ENCODE measurements at regions not wholly inside any gene's neighbourhood (a gene's known extent, or its start where the extent isn't known, plus 50 kb on each side); places are given as distances from the start of the nearest gene placed in this dataset.
"Not testable (repeated sequence)": the region's sequence is repeated elsewhere in the genome, so short reads cannot be mapped to it uniquely, and the experiment has no call there.

- in situ Hi-C loops (cut with MboI; ENCODE audit: low sequenced_read_pairs, unreplicated experiment): loop anchor here (10.0 kb wide), 1 partner anchor 198 kb away; no protein-coding TSS in a partner anchor
- no peak for DNase-seq (ENCODE audit: low spot score)
- TF ChIP-seq CTCF (IDR thresholded peaks at IDR 0.05; ENCODE audit: borderline replicate concordance, control extremely low read depth, extremely low read depth, insufficient read depth, missing control alignments): no peak
Observed at GRCh38 chr3:18556503-18557135, 131.5 kb upstream of the SATB1 start.

- no peak for DNase-seq (ENCODE audit: low spot score)
- in situ Hi-C loops (cut with MboI; ENCODE audit: low sequenced_read_pairs, unreplicated experiment): loop anchor here (10.0 kb wide), 1 partner anchor 199 kb away; no protein-coding TSS in a partner anchor
- no peak for TF ChIP-seq CTCF (IDR thresholded peaks at IDR 0.05; ENCODE audit: borderline replicate concordance, control extremely low read depth, extremely low read depth, insufficient read depth, missing control alignments)
Observed at GRCh38 chr3:18556001-18556408, 130.9 kb upstream of the SATB1 start.

- not testable (repeated sequence) for DNase-seq (ENCODE audit: low spot score)
- in situ Hi-C loops (cut with MboI; ENCODE audit: low sequenced_read_pairs, unreplicated experiment): loop anchor here (10.0 kb wide), 1 partner anchor 202 kb away; no protein-coding TSS in a partner anchor
Observed at GRCh38 chr3:18552579-18553105, 127.5 kb upstream of the SATB1 start.

- in situ Hi-C loops (cut with MboI; ENCODE audit: low sequenced_read_pairs, unreplicated experiment): no loop called here
- no peak for TF ChIP-seq CTCF (IDR thresholded peaks at IDR 0.05; ENCODE audit: borderline replicate concordance, control extremely low read depth, extremely low read depth, insufficient read depth, missing control alignments)
Observed at GRCh38 chr3:18546632-18547031, 121.5 kb upstream of the SATB1 start.

GRCh38 chr3:18544146-18544545 lies 119.0 kb upstream of the SATB1 start:
- no peak for TF ChIP-seq CTCF (IDR thresholded peaks at IDR 0.05; ENCODE audit: borderline replicate concordance, control extremely low read depth, extremely low read depth, insufficient read depth, missing control alignments)
- in situ Hi-C loops (cut with MboI; ENCODE audit: low sequenced_read_pairs, unreplicated experiment): no loop called here
- no peak for DNase-seq (ENCODE audit: low spot score)

More at GRCh38 chr3:18546632-18547031, 121.5 kb upstream of the SATB1 start:
- no peak for DNase-seq (ENCODE audit: low spot score)

- TF ChIP-seq CTCF (IDR thresholded peaks at IDR 0.05; ENCODE audit: borderline replicate concordance, control extremely low read depth, extremely low read depth, insufficient read depth, missing control alignments): no peak
- in situ Hi-C loops (cut with MboI; ENCODE audit: low sequenced_read_pairs, unreplicated experiment): no loop called here
Observed at GRCh38 chr3:18538463-18539230, 113.5 kb upstream of the SATB1 start.

GRCh38 chr3:18533039-18533438 lies 107.9 kb upstream of the SATB1 start:
- in situ Hi-C loops (cut with MboI; ENCODE audit: low sequenced_read_pairs, unreplicated experiment): no loop called here
- no peak for DNase-seq (ENCODE audit: low spot score)
- TF ChIP-seq CTCF (IDR thresholded peaks at IDR 0.05; ENCODE audit: borderline replicate concordance, control extremely low read depth, extremely low read depth, insufficient read depth, missing control alignments): no peak

More at GRCh38 chr3:18538463-18539230, 113.5 kb upstream of the SATB1 start:
- no peak for DNase-seq (ENCODE audit: low spot score)

Data from GM13976 (cell line).